ENCODE measurements at regions not wholly inside any gene's neighbourhood (a gene's known extent, or its start where the extent isn't known, plus 50 kb on each side); places are given as distances from the start of the nearest gene placed in this dataset.
A peak's percentile ranks its signal among the peaks of the same experiment; 100 is the strongest.

- Mint-ChIP-seq H3K27ac (peak overlapping the region; percentile 100), H3K4me3 (peak overlapping the region; percentile 75), H3K9me3 (no peaks in the 10 kb centered on the region), H3K36me3 (ENCODE audit: low read depth) (no peaks in the 10 kb centered on the region), H3K27me3 (ENCODE audit: insufficient read depth) (peaks cover 4% of the 10 kb centered on the region), H3K4me1 (ENCODE audit: low read depth) (peaks cover 65% of the 10 kb centered on the region)
- peak; percentile 24; the same call in 1 of the 2 replicates for TF ChIP-seq CTCF (IDR thresholded peaks at IDR 0.05)
- DNase-seq: peak; percentile 99
Observed at GRCh38 chr3:134427400-134428111, 53.3 kb upstream of the AMOTL2 start.

- H3K27ac Mint-ChIP-seq: peak overlapping the region; percentile 100
- no peaks in the 10 kb centered on the region for H3K36me3 Mint-ChIP-seq (ENCODE audit: low read depth)
- peak; percentile 21; the same call in 1 of the 2 replicates for TF ChIP-seq CTCF (IDR thresholded peaks at IDR 0.05)
- H3K4me1 Mint-ChIP-seq (ENCODE audit: low read depth): peaks cover 65% of the 10 kb centered on the region
- H3K9me3 Mint-ChIP-seq: no peaks in the 10 kb centered on the region
- DNase-seq: peak; percentile 78
- peak overlapping the region; percentile 75 for H3K4me3 Mint-ChIP-seq
- peaks cover 4% of the 10 kb centered on the region for H3K27me3 Mint-ChIP-seq (ENCODE audit: insufficient read depth)
Observed at GRCh38 chr3:134426660-134427181, 52.5 kb upstream of the AMOTL2 start.

DNA sequence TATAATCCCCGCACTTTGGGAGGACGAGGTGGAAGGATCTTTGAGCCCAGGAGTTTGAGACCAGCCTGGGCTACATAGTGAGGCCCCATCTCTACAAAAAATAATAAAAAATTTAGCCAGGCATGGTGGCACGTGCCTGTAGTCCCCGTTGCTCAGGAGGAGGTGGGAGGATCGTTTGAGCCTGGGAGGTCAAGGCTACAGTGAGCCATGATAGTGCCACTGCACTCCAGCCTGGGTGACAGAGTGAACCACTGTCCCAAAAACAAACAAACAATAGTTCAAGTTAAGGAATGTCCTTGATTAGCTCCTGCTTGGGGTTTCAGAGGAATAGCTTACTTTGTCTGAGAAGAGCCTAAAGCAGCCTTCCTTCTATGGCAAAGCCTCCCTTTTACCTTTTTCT, 51.7 kb upstream of the AMOTL2 start:
- Mint-ChIP-seq H3K9me3 (no peaks in the 10 kb centered on the region), H3K27ac (peak overlapping the region; percentile 100), H3K27me3 (ENCODE audit: insufficient read depth) (peaks cover 4% of the 10 kb centered on the region), H3K36me3 (ENCODE audit: low read depth) (no peaks in the 10 kb centered on the region), H3K4me3 (no peak overlapping the region), H3K4me1 (ENCODE audit: low read depth) (peaks cover 60% of the 10 kb centered on the region)
- no peak for TF ChIP-seq CTCF (IDR thresholded peaks at IDR 0.05)
- no peak for DNase-seq

All from HFFc6 (cell line).